ENCODE measurements at regions not wholly inside any gene's neighbourhood (a gene's known extent, or its start where the extent isn't known, plus 50 kb on each side); places are given as distances from the start of the nearest gene placed in this dataset.

DNA sequence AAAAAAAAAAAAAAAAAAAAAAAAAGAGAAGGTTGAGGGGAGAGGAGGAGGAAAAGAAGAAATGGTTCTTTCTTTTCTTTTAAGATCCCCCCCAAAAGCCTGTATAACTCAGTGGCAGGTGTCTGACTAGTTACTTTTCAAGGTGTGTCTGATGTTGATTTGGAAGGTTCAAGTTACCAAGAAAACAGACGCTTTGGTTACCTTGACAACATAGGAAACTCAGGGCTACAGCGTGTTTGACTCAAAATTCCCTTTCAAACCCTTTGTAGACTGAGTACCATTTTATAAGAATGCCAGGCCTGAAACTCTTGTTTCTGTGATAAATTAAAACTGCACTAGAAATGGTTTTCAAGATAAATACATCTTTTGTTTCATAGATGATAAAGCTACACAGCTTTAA, 286.8 kb downstream of the SKIDA1 start:
- Histone ChIP-seq H3K27ac (no peak overlapping the region), H3K9me3 (no peaks in the 10 kb centered on the region), H3K4me3 (no peak overlapping the region), H3K36me3 (no peaks in the 10 kb centered on the region), H3K27me3 (no peaks in the 10 kb centered on the region), H3K4me1 (no peaks in the 10 kb centered on the region)
- no peak for DNase-seq
- TF ChIP-seq POLR2A (IDR thresholded peaks at IDR 0.05) (no peak), EP300 (IDR thresholded peaks at IDR 0.05) (no peak), POLR2AphosphoS5 (IDR thresholded peaks at IDR 0.05) (no peak), CTCF (IDR thresholded peaks at IDR 0.05) (no peak)
- WGBS, 2 donors = 56 to 68% methylated on average over 2 of the region's 2 CpGs
- no peak for ATAC-seq (ENCODE audit: low FRiP score in 2 of 2)

- DNase-seq (no peak), ATAC-seq (ENCODE audit: low FRiP score in 2 of 2) (no peak)
- Histone ChIP-seq H3K9me3 (no peaks in the 10 kb centered on the region), H3K4me1 (no peaks in the 10 kb centered on the region), H3K4me3 (no peak overlapping the region), H3K27me3 (no peaks in the 10 kb centered on the region), H3K27ac (no peak overlapping the region), H3K36me3 (no peaks in the 10 kb centered on the region)
- 89 to 90% methylated on average over 5 of the region's 5 CpGs for WGBS, 2 donors
- no peak for TF ChIP-seq EP300 (IDR thresholded peaks at IDR 0.05)
- TF ChIP-seq POLR2AphosphoS5 (IDR thresholded peaks at IDR 0.05) = no peak
- TF ChIP-seq CTCF (IDR thresholded peaks at IDR 0.05) = no peak
- TF ChIP-seq POLR2A (IDR thresholded peaks at IDR 0.05) = no peak
Observed at GRCh38 chr10:21238044-21238443, 287.4 kb downstream of the SKIDA1 start.

GRCh38 chr10:21234761-21235160, 290.7 kb downstream of the SKIDA1 start:
- TF ChIP-seq POLR2AphosphoS5 (IDR thresholded peaks at IDR 0.05) = no peak
- no peak for TF ChIP-seq CTCF (IDR thresholded peaks at IDR 0.05)
- no peak for TF ChIP-seq EP300 (IDR thresholded peaks at IDR 0.05)
- TF ChIP-seq POLR2A (IDR thresholded peaks at IDR 0.05) = no peak
- Histone ChIP-seq H3K4me3 (no peak overlapping the region), H3K27me3 (no peaks in the 10 kb centered on the region), H3K36me3 (no peaks in the 10 kb centered on the region), H3K27ac (no peak overlapping the region), H3K4me1 (no peaks in the 10 kb centered on the region), H3K9me3 (no peaks in the 10 kb centered on the region)
- DNase-seq (no peak), ATAC-seq (ENCODE audit: low FRiP score in 2 of 2) (no peak)
- WGBS, 2 donors = 83 to 86% methylated on average over 6 of the region's 6 CpGs

DNA sequence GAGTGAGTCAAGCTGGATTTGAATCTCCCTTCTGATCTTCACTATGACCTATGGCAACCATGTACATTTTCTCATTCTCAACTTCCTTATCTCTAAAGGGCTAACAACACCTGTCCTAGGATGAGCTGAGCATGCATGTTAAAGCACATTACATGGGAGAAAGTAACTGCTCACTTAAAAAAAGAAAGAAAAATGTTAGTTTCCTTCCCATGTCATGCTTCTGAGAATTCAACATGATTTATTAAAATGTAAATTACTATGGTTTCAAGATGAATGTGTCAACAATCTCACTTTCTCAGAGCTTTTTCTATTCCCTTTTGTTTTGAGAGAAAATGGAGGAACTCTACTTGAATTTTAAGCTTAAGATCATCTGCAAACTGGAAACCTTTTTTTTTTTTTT, 295.3 kb downstream of the SKIDA1 start:
- Histone ChIP-seq H3K27ac (no peak overlapping the region), H3K9me3 (no peaks in the 10 kb centered on the region), H3K4me1 (no peaks in the 10 kb centered on the region), H3K27me3 (no peaks in the 10 kb centered on the region), H3K36me3 (no peaks in the 10 kb centered on the region), H3K4me3 (no peak overlapping the region)
- ATAC-seq (ENCODE audit: low FRiP score in 2 of 2) (no peak), DNase-seq (no peak)
- TF ChIP-seq POLR2A (IDR thresholded peaks at IDR 0.05) (no peak), EP300 (IDR thresholded peaks at IDR 0.05) (no peak), CTCF (IDR thresholded peaks at IDR 0.05) (no peak)

- no peaks in the 10 kb centered on the region for H3K36me3 ChIP-seq
- DNase-seq (no peak), ATAC-seq (ENCODE audit: low FRiP score in 2 of 2) (no peak)
- no peak for TF ChIP-seq EP300 (IDR thresholded peaks at IDR 0.05)
- no peak for TF ChIP-seq POLR2A (IDR thresholded peaks at IDR 0.05)
- TF ChIP-seq CTCF (IDR thresholded peaks at IDR 0.05) = no peak
- TF ChIP-seq POLR2AphosphoS5 (IDR thresholded peaks at IDR 0.05) = no peak
- no peak overlapping the region for H3K27ac ChIP-seq
- WGBS, 2 donors = 97 to 98% methylated on average over 10 of the region's 10 CpGs
- no peaks in the 10 kb centered on the region for H3K27me3 ChIP-seq
- no peaks in the 10 kb centered on the region for H3K9me3 ChIP-seq
- H3K4me3 ChIP-seq = no peak overlapping the region
- H3K4me1 ChIP-seq = no peaks in the 10 kb centered on the region
Observed at GRCh38 chr10:21217748-21218367, 307.6 kb downstream of the SKIDA1 start.
